Endodermal cell (in vitro differentiated cells): ENCODE measurements at regions not wholly inside any gene's neighbourhood (a gene's known extent, or its start where the extent isn't known, plus 50 kb on each side); places are given as distances from the start of the nearest gene placed in this dataset.

Source experiments
- DNase-seq: peaks from one replicate; pipeline ENCODE4 v3.0.0-alpha.2; 2017
- H3K27ac ChIP-seq: 2 replicates; pipeline ENCODE4 v1.5.1; 2013; ENCODE audit warnings: mild to moderate bottlenecking, low read depth, low read length, moderate library complexity
- H3K27me3 ChIP-seq: 2 replicates; pipeline ENCODE4 v1.6.1; 2013; ENCODE audit warnings: mild to moderate bottlenecking, low read length, moderate library complexity; ENCODE audit not compliant: insufficient read depth, control insufficient read depth, poor library complexity, severe bottlenecking
- H3K36me3 ChIP-seq: 2 replicates; pipeline ENCODE4 v1.7.0; 2013; ENCODE audit warnings: mild to moderate bottlenecking, low read length, moderate library complexity; ENCODE audit not compliant: control insufficient read depth, insufficient read depth
- H3K4me1 ChIP-seq: one replicate; pipeline ENCODE4 v1.7.0; 2013; ENCODE audit warnings: low read length; ENCODE audit not compliant: control insufficient read depth, insufficient read depth
- H3K4me3 ChIP-seq: 2 replicates; pipeline ENCODE4 v1.5.1; 2013; ENCODE audit warnings: mild to moderate bottlenecking, low read length, moderate library complexity
- H3K9ac ChIP-seq: 2 replicates; pipeline ENCODE4 v1.6.1; 2013; ENCODE audit warnings: mild to moderate bottlenecking, low read length, moderate library complexity; ENCODE audit not compliant: poor library complexity, severe bottlenecking; ENCODE audit errors: extremely low read depth
- H3K9me3 ChIP-seq: 2 replicates; pipeline ENCODE4 v1.6.1; 2013; ENCODE audit warnings: mild to moderate bottlenecking, low read length, moderate library complexity; ENCODE audit not compliant: control insufficient read depth
- H3K27ac Mint-ChIP-seq: 2 replicates; pipeline ENCODE4 v1.8.0; 2020; ENCODE audit warnings: mixed read lengths
- H3K27me3 Mint-ChIP-seq: 2 replicates; pipeline ENCODE4 v1.8.0; 2021; ENCODE audit warnings: mild to moderate bottlenecking, mixed read lengths; ENCODE audit not compliant: insufficient read depth
- H3K36me3 Mint-ChIP-seq: 2 replicates; pipeline ENCODE4 v1.8.0; 2020; ENCODE audit warnings: low read depth, mixed read lengths
- H3K4me1 Mint-ChIP-seq: 2 replicates; pipeline ENCODE4 v1.8.0; 2020; ENCODE audit warnings: mixed read lengths
- H3K4me3 Mint-ChIP-seq: 2 replicates; pipeline ENCODE4 v1.8.0; 2020; ENCODE audit warnings: mild to moderate bottlenecking, moderate library complexity, mixed read lengths
- H3K9me3 Mint-ChIP-seq: 2 replicates; pipeline ENCODE4 v1.8.0; 2020; ENCODE audit warnings: mild to moderate bottlenecking, mixed read lengths
- CTCF ChIP-seq: fragments of 200-600 bp; sonication (generic); conservative IDR thresholded peaks from 2 replicates; pipeline ENCODE4 v1.5.0; 2021; ENCODE audit warnings: antibody characterized with exemption, mild to moderate bottlenecking
- WGBS, 2 experiments: methylation state at CpG; one replicate each; pipeline versions ENCODE4 v1.1.5 to v1.1.7; 2013; ENCODE audit warnings: missing lambda C conversion rate in 2 of 2, mixed read lengths in 1 of 2; ENCODE audit not compliant: insufficient coverage in 1 of 2, insufficient read length in 1 of 2; 5-methylcytosine and 5-hydroxymethylcytosine counted together

- Mint-ChIP-seq H3K4me1 (no peaks in the 10 kb centered on the region), H3K27ac (no peak overlapping the region), H3K4me3 (no peak overlapping the region), H3K9me3 (no peaks in the 10 kb centered on the region), H3K36me3 (no peaks in the 10 kb centered on the region), H3K27me3 (no peaks in the 10 kb centered on the region)
- no peak for DNase-seq
- no peak for TF ChIP-seq CTCF
- H3K4me3 ChIP-seq, result no peak overlapping the region
- H3K36me3 ChIP-seq, result no peaks in the 10 kb centered on the region
- no peaks in the 10 kb centered on the region for H3K27me3 ChIP-seq
- no peaks in the 10 kb centered on the region for H3K9me3 ChIP-seq
- no peak overlapping the region for H3K9ac ChIP-seq
- no peak overlapping the region for H3K27ac ChIP-seq
- 94% methylated on average over 1 of the region's 2 CpGs; no CpG with 5 or more reads in 1 of the 2 experiments for WGBS, 2 experiments
- H3K4me1 ChIP-seq, result no peaks in the 10 kb centered on the region
Measured at GRCh38 chr4:31807036-31807435, 1086.9 kb downstream of the PCDH7 start.

DNA sequence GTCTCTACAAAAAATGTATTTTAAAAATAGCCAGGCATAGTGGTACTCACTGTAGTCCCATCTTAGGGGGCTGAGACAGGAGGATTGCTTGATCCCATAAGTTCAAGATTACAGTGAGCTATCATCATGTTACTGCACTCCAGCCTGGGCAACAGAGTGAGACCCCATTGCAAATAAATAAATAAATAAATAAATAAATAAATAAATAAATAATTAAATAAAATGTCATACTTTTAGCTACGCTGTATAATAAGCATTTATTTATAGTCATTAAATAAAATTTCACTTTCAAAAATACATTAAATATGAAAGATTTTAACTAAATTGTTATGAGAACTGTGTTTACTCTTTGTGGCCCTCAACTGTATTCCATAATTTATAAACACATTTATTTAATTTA is 1124.2 kb downstream of the PCDH7 start:
- DNase-seq, result no peak
- Mint-ChIP-seq H3K27ac (no peak overlapping the region), H3K36me3 (no peaks in the 10 kb centered on the region), H3K4me3 (no peak overlapping the region), H3K27me3 (no peaks in the 10 kb centered on the region), H3K9me3 (peaks cover 3% of the 10 kb centered on the region), H3K4me1 (peaks cover 6% of the 10 kb centered on the region)
- Histone ChIP-seq H3K9me3 (no peaks in the 10 kb centered on the region), H3K4me1 (no peaks in the 10 kb centered on the region), H3K9ac (no peak overlapping the region), H3K27me3 (no peaks in the 10 kb centered on the region), H3K36me3 (no peaks in the 10 kb centered on the region), H3K27ac (no peak overlapping the region), H3K4me3 (no peak overlapping the region)
- no CpG with 5 or more reads among the region's 1 CpG for WGBS, 2 experiments
- TF ChIP-seq CTCF, result no peak

DNA sequence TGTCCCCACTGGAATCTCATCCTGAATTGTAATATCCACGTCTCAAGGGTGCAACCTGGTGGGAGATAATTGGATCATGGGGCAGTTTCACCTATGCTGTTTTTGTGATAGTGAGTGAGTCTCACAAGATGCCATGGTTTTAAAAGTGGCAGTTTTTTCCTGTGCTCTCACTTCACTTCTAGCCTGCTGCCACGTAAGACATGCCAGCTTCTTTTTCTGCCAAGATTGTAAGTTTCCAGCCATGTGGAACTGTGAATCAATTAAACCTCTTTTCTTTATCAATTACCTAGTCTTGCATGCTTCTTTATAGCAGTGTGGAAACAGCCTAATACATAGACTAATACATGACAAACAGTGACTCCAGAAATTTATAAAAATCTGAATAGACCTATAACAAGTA is 1131.8 kb downstream of the PCDH7 start:
- TF ChIP-seq CTCF, result no peak
- no peaks in the 10 kb centered on the region for H3K27me3 ChIP-seq
- no peaks in the 10 kb centered on the region for H3K4me1 ChIP-seq
- no peak overlapping the region for H3K4me3 ChIP-seq
- Mint-ChIP-seq H3K4me3 (no peak overlapping the region), H3K9me3 (peaks cover 17% of the 10 kb centered on the region), H3K4me1 (no peaks in the 10 kb centered on the region), H3K36me3 (peaks cover 5% of the 10 kb centered on the region), H3K27ac (no peak overlapping the region), H3K27me3 (no peaks in the 10 kb centered on the region)
- H3K36me3 ChIP-seq, result no peaks in the 10 kb centered on the region
- no peak for DNase-seq
- WGBS, 2 experiments, result 85 to 100% methylated on average over 1 to 2 of the region's 2 CpGs
- H3K27ac ChIP-seq, result no peak overlapping the region
- H3K9me3 ChIP-seq, result peaks cover 14% of the 10 kb centered on the region
- H3K9ac ChIP-seq, result no peak overlapping the region
